Fibroblast of lung (primary cell): ENCODE measurements at regions not wholly inside any gene's neighbourhood (a gene's known extent, or its start where the extent isn't known, plus 50 kb on each side); places are given as distances from the start of the nearest gene placed in this dataset.

Experiments used
- DNase-seq, 2 donors: peaks; one replicate each; pipeline versions ENCODE4 v3.0.0 to v3.0.0-alpha.2; 2010; ENCODE audit warnings: low read depth in 2 of 2
- H2AFZ ChIP-seq: 2 replicates; pipeline ENCODE4 v1.5.1; 2012; ENCODE audit warnings: low read length, control low read depth, inconsistent platforms
- H3K27ac ChIP-seq: 2 replicates; pipeline ENCODE4 v1.5.1; 2011; ENCODE audit warnings: low read length, control low read depth; ENCODE audit not compliant: insufficient read depth
- H3K27me3 ChIP-seq: 2 replicates; pipeline ENCODE4 v1.5.1; 2011; ENCODE audit warnings: mild to moderate bottlenecking, low read length; ENCODE audit not compliant: control insufficient read depth, insufficient read depth
- H3K36me3 ChIP-seq: 2 replicates; pipeline ENCODE4 v1.5.1; 2011; ENCODE audit warnings: low read length; ENCODE audit not compliant: control insufficient read depth, insufficient read depth
- H3K4me1 ChIP-seq: 2 replicates; pipeline ENCODE4 v1.5.1; 2011; ENCODE audit warnings: low read length; ENCODE audit not compliant: control insufficient read depth, insufficient read depth; ENCODE audit errors: extremely low read depth
- H3K4me2 ChIP-seq: 2 replicates; pipeline ENCODE4 v1.5.1; 2011; ENCODE audit warnings: low read length, control low read depth; ENCODE audit not compliant: insufficient read depth; ENCODE audit errors: extremely low read depth
- H3K4me3 ChIP-seq, 4 experiments: fragments of 200-600 bp in 1 of 4; sonication (generic) in 1 of 4; replicated peaks in 1 of 4; 2 replicates each; pipeline ENCODE4 v1.5.1; 2011 to 2016; ENCODE audit warnings: low read length in 4 of 4, low read depth in 3 of 4, mild to moderate bottlenecking in 3 of 4, control low read depth in 2 of 4, inconsistent platforms in 1 of 4, mixed read lengths in 1 of 4; ENCODE audit not compliant: insufficient read depth in 1 of 4; ENCODE audit errors: control extremely low read depth in 1 of 4
- H3K79me2 ChIP-seq: 2 replicates; pipeline ENCODE4 v1.5.1; 2012; ENCODE audit warnings: mild to moderate bottlenecking, low read length, inconsistent platforms; ENCODE audit not compliant: control insufficient read depth, insufficient read depth
- H3K9ac ChIP-seq: 2 replicates; pipeline ENCODE4 v1.5.1; 2011; ENCODE audit warnings: mild to moderate bottlenecking, low read length, control low read depth; ENCODE audit not compliant: insufficient read depth
- H3K9me3 ChIP-seq: 2 replicates; pipeline ENCODE4 v1.5.1; 2012; ENCODE audit warnings: low read depth, low read length; ENCODE audit not compliant: control insufficient read depth, insufficient read depth
- H4K20me1 ChIP-seq: 2 replicates; pipeline ENCODE4 v1.5.1; 2011; ENCODE audit warnings: low read length; ENCODE audit not compliant: control insufficient read depth, insufficient read depth; ENCODE audit errors: extremely low read depth
- CTCF ChIP-seq, 2 donors: IDR thresholded peaks in 1 of 2; conservative IDR thresholded peaks in 1 of 2; 1 replicate in 1 of 2; 2 replicates in 1 of 2; pipeline ENCODE4 v1.5.1; 2011 to 2012; ENCODE audit warnings: low read length in 2 of 2, control low read depth in 1 of 2, inconsistent platforms in 1 of 2, low read depth in 1 of 2, mild to moderate bottlenecking in 1 of 2
- EZH2 ChIP-seq: IDR thresholded peaks from 2 replicates; pipeline ENCODE4 v1.5.1; 2012; ENCODE audit warnings: low read length, control low read depth, mild to moderate bottlenecking; ENCODE audit errors: missing control alignments

- H3K9me3 ChIP-seq = no peaks in the 10 kb centered on the region
- H3K4me1 ChIP-seq = no peaks in the 10 kb centered on the region
- H3K27ac ChIP-seq = no peak overlapping the region
- H3K4me3 ChIP-seq = no peak overlapping the region
- no peaks in the 10 kb centered on the region for H3K27me3 ChIP-seq
- H3K9ac ChIP-seq = no peak overlapping the region
- H2AFZ ChIP-seq = no peak overlapping the region
- no peaks in the 10 kb centered on the region for H4K20me1 ChIP-seq
- TF ChIP-seq EZH2 (no peak), CTCF (conservative IDR thresholded peaks at IDR 0.05 in 1 of 2, IDR thresholded peaks at IDR 0.05 in 1 of 2; ENCODE audit: low read depth in 1 of 2, low read length in 2 of 2) (no peak)
- no peaks in the 10 kb centered on the region for H3K36me3 ChIP-seq
- DNase-seq = no peak
- H3K4me2 ChIP-seq = no peak overlapping the region
- no peaks in the 10 kb centered on the region for H3K79me2 ChIP-seq
These were observed 512.8 kb upstream of the MIR17HG start for GRCh38 chr13:90834700-90835099.

- Histone ChIP-seq H3K4me2 (no peak overlapping the region), H3K4me1 (no peaks in the 10 kb centered on the region), H3K9me3 (no peaks in the 10 kb centered on the region), H3K27ac (no peak overlapping the region), H3K4me3 (no peak overlapping the region), H2AFZ (no peak overlapping the region), H4K20me1 (no peaks in the 10 kb centered on the region), H3K79me2 (no peaks in the 10 kb centered on the region), H3K27me3 (no peaks in the 10 kb centered on the region), H3K36me3 (no peaks in the 10 kb centered on the region), H3K9ac (no peak overlapping the region)
- TF ChIP-seq CTCF (conservative IDR thresholded peaks at IDR 0.05 in 1 of 2, IDR thresholded peaks at IDR 0.05 in 1 of 2; ENCODE audit: low read depth in 1 of 2, low read length in 2 of 2) = no peak
- no peak for TF ChIP-seq EZH2
- no peak for DNase-seq
These were observed 511.7 kb upstream of the MIR17HG start for GRCh38 chr13:90835826-90836225.

- H2AFZ ChIP-seq = no peak overlapping the region
- no peak overlapping the region for H3K4me3 ChIP-seq
- no peaks in the 10 kb centered on the region for H3K79me2 ChIP-seq
- no peaks in the 10 kb centered on the region for H3K4me1 ChIP-seq
- no peaks in the 10 kb centered on the region for H3K27me3 ChIP-seq
- no peaks in the 10 kb centered on the region for H3K9me3 ChIP-seq
- no peaks in the 10 kb centered on the region for H3K36me3 ChIP-seq
- H3K27ac ChIP-seq = no peak overlapping the region
- no peak overlapping the region for H3K9ac ChIP-seq
- H4K20me1 ChIP-seq = no peaks in the 10 kb centered on the region
- no peak for DNase-seq
- no peak overlapping the region for H3K4me2 ChIP-seq
- TF ChIP-seq EZH2 = no peak
- TF ChIP-seq CTCF (conservative IDR thresholded peaks at IDR 0.05 in 1 of 2, IDR thresholded peaks at IDR 0.05 in 1 of 2; ENCODE audit: low read depth in 1 of 2, low read length in 2 of 2) = no peak
These were observed 509.0 kb upstream of the MIR17HG start for GRCh38 chr13:90838317-90838960.
